HepG2 (cell line): ENCODE measurements at regions not wholly inside any gene's neighbourhood (a gene's known extent, or its start where the extent isn't known, plus 50 kb on each side); places are given as distances from the start of the nearest gene placed in this dataset.

Experiments used
- HNF4A ChIP-seq: sonication (generic); formaldehyde crosslinking; IDR thresholded peaks from 2 replicates; pipeline ENCODE4 v1.4.0; 2020; ENCODE audit warnings: missing genetic modification reagents
- MAF1 ChIP-seq: sonication (generic); formaldehyde crosslinking; IDR thresholded peaks from 2 replicates; pipeline ENCODE4 v1.5.0; 2020; ENCODE audit warnings: missing genetic modification reagents, borderline replicate concordance
- MATR3 ChIP-seq: sonication (generic); formaldehyde crosslinking; IDR thresholded peaks from 2 replicates; pipeline ENCODE4 v1.4.0; 2020; ENCODE audit warnings: missing genetic modification reagents
- MIXL1 ChIP-seq: IDR thresholded peaks from 2 replicates; pipeline ENCODE4 v1.6.1; 2016
- PAXIP1 ChIP-seq: sonication (generic); formaldehyde crosslinking; conservative IDR thresholded peaks from 2 replicates; pipeline ENCODE4 v1.4.0; 2020; ENCODE audit warnings: mild to moderate bottlenecking, missing genetic modification reagents, moderate library complexity
- RERE ChIP-seq: IDR thresholded peaks from 2 replicates; pipeline ENCODE4 v1.6.1; 2016; ENCODE audit warnings: low read depth, missing genetic modification reagents, missing compliant biosample characterization
- ZKSCAN8 ChIP-seq: IDR thresholded peaks from 2 replicates; pipeline ENCODE4 v1.6.1; 2016; ENCODE audit warnings: borderline replicate concordance, missing genetic modification reagents, missing compliant biosample characterization
- ZMYM4 ChIP-seq: sonication (generic); formaldehyde crosslinking; IDR thresholded peaks from 2 replicates; pipeline ENCODE4 v1.8.1; 2023; ENCODE audit warnings: mild to moderate bottlenecking, missing genetic modification reagents
- ZNF337 ChIP-seq: sonication (generic); formaldehyde crosslinking; IDR thresholded peaks from 2 replicates; pipeline ENCODE4 v1.5.1; 2020; ENCODE audit warnings: missing genetic modification reagents, low read depth, mild to moderate bottlenecking, borderline replicate concordance

GRCh38 chr10:124227988-124228387 is 134.6 kb upstream of the CHST15 start (continued):
- TF ChIP-seq RERE (no peak), ZKSCAN8 (no peak), HNF4A (CRISPR knock-in tag) (no peak), ZMYM4 (no peak), PAXIP1 (no peak), MATR3 (CRISPR knock-in tag) (no peak), MIXL1 (CRISPR knock-in tag) (no peak), ZNF337 (CRISPR knock-in tag) (no peak), MAF1 (CRISPR knock-in tag) (no peak)
- TF ChIP-seq, all 625 proteins: peak for 0
